HEK293 (cell line): ENCODE measurements at regions not wholly inside any gene's neighbourhood (a gene's known extent, or its start where the extent isn't known, plus 50 kb on each side); places are given as distances from the start of the nearest gene placed in this dataset.
A peak's percentile ranks its signal among the peaks of the same experiment; 100 is the strongest.

Experiments used
- GLIS2 ChIP-seq: fragments of 450-650 bp; formaldehyde crosslinking; IDR thresholded peaks from 2 replicates; pipeline ENCODE4 v1.5.1; 2016; ENCODE audit warnings: missing biosample characterization, missing genetic modification characterization
- HOXD13 ChIP-seq: sonication (generic); formaldehyde crosslinking; IDR thresholded peaks from 2 replicates; pipeline ENCODE4 v1.8.0; 2022; ENCODE audit warnings: missing genetic modification reagents, borderline replicate concordance
- RBAK ChIP-seq: fragments of 450-650 bp; formaldehyde crosslinking; IDR thresholded peaks from 2 replicates; pipeline ENCODE4 v1.5.1; 2016; ENCODE audit warnings: missing biosample characterization, missing genetic modification characterization
- SCRT2 ChIP-seq: fragments of 450-650 bp; formaldehyde crosslinking; IDR thresholded peaks from 2 replicates; pipeline ENCODE4 v1.5.1; 2016; ENCODE audit warnings: missing biosample characterization, missing genetic modification characterization
- SETDB1 ChIP-seq: IDR thresholded peaks from one replicate; pipeline ENCODE4 v1.6.1; 2017; ENCODE audit warnings: mild to moderate bottlenecking, low read length, moderate library complexity, mixed read lengths; ENCODE audit not compliant: insufficient read length
- TCF7L2 ChIP-seq: IDR thresholded peaks from 2 replicates; pipeline ENCODE4 v1.6.1; 2011; ENCODE audit warnings: low read depth, mild to moderate bottlenecking, inconsistent platforms, low read length, moderate library complexity, borderline replicate concordance
- ZBTB48 ChIP-seq: fragments of 450-650 bp; formaldehyde crosslinking; IDR thresholded peaks from 2 replicates; pipeline ENCODE4 v1.5.1; 2016; ENCODE audit warnings: missing biosample characterization, missing genetic modification characterization
- ZBTB49 ChIP-seq: fragments of 450-650 bp; formaldehyde crosslinking; IDR thresholded peaks from 2 replicates; pipeline ENCODE4 v1.5.1; 2016; ENCODE audit warnings: missing biosample characterization, missing genetic modification characterization, low read depth
- ZEB2 ChIP-seq: fragments of 450-650 bp; formaldehyde crosslinking; IDR thresholded peaks from 2 replicates; pipeline ENCODE4 v1.5.1; 2016; ENCODE audit warnings: missing biosample characterization, missing genetic modification characterization
- ZFP37 ChIP-seq: fragments of 450-650 bp; formaldehyde crosslinking; IDR thresholded peaks from 2 replicates; pipeline ENCODE4 v1.5.1; 2016; ENCODE audit warnings: missing biosample characterization, missing genetic modification characterization
- ZFP41 ChIP-seq: fragments of 450-650 bp; formaldehyde crosslinking; IDR thresholded peaks from 2 replicates; pipeline ENCODE4 v1.5.1; 2016; ENCODE audit warnings: missing biosample characterization, missing genetic modification characterization, borderline replicate concordance
- ZIC2 ChIP-seq: fragments of 450-650 bp; formaldehyde crosslinking; IDR thresholded peaks from 2 replicates; pipeline ENCODE4 v1.5.1; 2016; ENCODE audit warnings: missing biosample characterization, missing genetic modification characterization
- ZNF112 ChIP-seq: fragments of 450-650 bp; formaldehyde crosslinking; IDR thresholded peaks from 2 replicates; pipeline ENCODE4 v1.5.0; 2017; ENCODE audit warnings: missing biosample characterization, missing genetic modification characterization
- ZNF114 ChIP-seq: fragments of 450-650 bp; formaldehyde crosslinking; IDR thresholded peaks from 2 replicates; pipeline ENCODE4 v1.5.0; 2017; ENCODE audit warnings: missing biosample characterization, missing genetic modification characterization
- ZNF133 ChIP-seq: fragments of 450-650 bp; formaldehyde crosslinking; IDR thresholded peaks from 2 replicates; pipeline ENCODE4 v1.5.1; 2016; ENCODE audit warnings: missing biosample characterization, missing genetic modification characterization
- ZNF146 ChIP-seq: fragments of 450-650 bp; formaldehyde crosslinking; IDR thresholded peaks from 2 replicates; pipeline ENCODE4 v1.5.1; 2016; ENCODE audit warnings: missing biosample characterization, missing genetic modification characterization
- ZNF148 ChIP-seq: fragments of 450-650 bp; formaldehyde crosslinking; IDR thresholded peaks from 2 replicates; pipeline ENCODE4 v1.5.0; 2017; ENCODE audit warnings: missing biosample characterization, missing genetic modification characterization, borderline replicate concordance
- ZNF174 ChIP-seq: fragments of 450-650 bp; formaldehyde crosslinking; IDR thresholded peaks from 2 replicates; pipeline ENCODE4 v1.5.0; 2017; ENCODE audit warnings: missing biosample characterization, mild to moderate bottlenecking, missing genetic modification characterization
- ZNF202 ChIP-seq: fragments of 450-650 bp; formaldehyde crosslinking; IDR thresholded peaks from 2 replicates; pipeline ENCODE4 v1.5.1; 2016; ENCODE audit warnings: missing biosample characterization, missing genetic modification characterization, borderline replicate concordance
- ZNF416 ChIP-seq: fragments of 450-650 bp; formaldehyde crosslinking; IDR thresholded peaks from 2 replicates; pipeline ENCODE4 v1.5.1; 2016; ENCODE audit warnings: missing biosample characterization, missing genetic modification characterization
- ZNF473 ChIP-seq: fragments of 450-650 bp; formaldehyde crosslinking; IDR thresholded peaks from 2 replicates; pipeline ENCODE4 v1.5.1; 2017; ENCODE audit warnings: missing biosample characterization, missing genetic modification characterization
- ZNF549 ChIP-seq: fragments of 450-650 bp; IDR thresholded peaks from 2 replicates; pipeline ENCODE4 v1.5.1; 2018; ENCODE audit warnings: missing biosample characterization, missing genetic modification characterization, mild to moderate bottlenecking, inconsistent platforms, moderate library complexity
- ZNF555 ChIP-seq: fragments of 450-650 bp; formaldehyde crosslinking; conservative IDR thresholded peaks from 2 replicates; pipeline ENCODE4 v1.5.1; 2017; ENCODE audit warnings: missing biosample characterization, mild to moderate bottlenecking, missing genetic modification characterization, inconsistent platforms
- ZNF660 ChIP-seq: fragments of 450-650 bp; IDR thresholded peaks from 2 replicates; pipeline ENCODE4 v1.5.1; 2018; ENCODE audit warnings: missing biosample characterization, mild to moderate bottlenecking, missing genetic modification characterization
- ZNF670 ChIP-seq: fragments of 450-650 bp; formaldehyde crosslinking; IDR thresholded peaks from 2 replicates; pipeline ENCODE4 v1.5.1; 2016; ENCODE audit warnings: missing biosample characterization, missing genetic modification characterization, low read depth
- TF ChIP-seq, protein P1 (sequence below): fragments of 450-650 bp; IDR thresholded peaks from 2 replicates; pipeline ENCODE4 v1.5.1; 2018; ENCODE audit warnings: missing biosample characterization, missing genetic modification characterization
- TF ChIP-seq, protein P2 (sequence below): fragments of 450-650 bp; formaldehyde crosslinking; IDR thresholded peaks from 2 replicates; pipeline ENCODE4 v1.5.1; 2016; ENCODE audit warnings: missing biosample characterization, missing genetic modification characterization
- TF ChIP-seq, protein P3 (sequence below): IDR thresholded peaks from 2 replicates; pipeline ENCODE4 v1.6.1; 2011; ENCODE audit warnings: mild to moderate bottlenecking, low read depth, low read length, borderline replicate concordance
- TF ChIP-seq, protein P4 (sequence below): fragments of 450-650 bp; formaldehyde crosslinking; IDR thresholded peaks from 2 replicates; pipeline ENCODE4 v1.5.1; 2017; ENCODE audit warnings: missing biosample characterization, missing genetic modification characterization
- TF ChIP-seq, protein P5 (sequence below): fragments of 450-650 bp; formaldehyde crosslinking; IDR thresholded peaks from 2 replicates; pipeline ENCODE4 v1.5.1; 2016; ENCODE audit warnings: missing biosample characterization, missing genetic modification characterization

- no peak for TF ChIP-seq ZNF114 (tag by site-specific recombination)
- TF ChIP-seq SETDB1: no peak
- TF ChIP-seq ZBTB49: no peak
- peak; percentile 43; the same call in 1 of the 2 replicates for TF ChIP-seq TCF7L2
- TF ChIP-seq ZNF555 (tag by site-specific recombination): no peak
- no peak for TF ChIP-seq ZNF549
- no peak for TF ChIP-seq ZNF416 (tag by site-specific recombination)
- TF ChIP-seq RBAK (tag by site-specific recombination): no peak
- no peak for TF ChIP-seq ZNF202 (tag by site-specific recombination)
- no peak for TF ChIP-seq ZNF473
- TF ChIP-seq, protein P1, sequence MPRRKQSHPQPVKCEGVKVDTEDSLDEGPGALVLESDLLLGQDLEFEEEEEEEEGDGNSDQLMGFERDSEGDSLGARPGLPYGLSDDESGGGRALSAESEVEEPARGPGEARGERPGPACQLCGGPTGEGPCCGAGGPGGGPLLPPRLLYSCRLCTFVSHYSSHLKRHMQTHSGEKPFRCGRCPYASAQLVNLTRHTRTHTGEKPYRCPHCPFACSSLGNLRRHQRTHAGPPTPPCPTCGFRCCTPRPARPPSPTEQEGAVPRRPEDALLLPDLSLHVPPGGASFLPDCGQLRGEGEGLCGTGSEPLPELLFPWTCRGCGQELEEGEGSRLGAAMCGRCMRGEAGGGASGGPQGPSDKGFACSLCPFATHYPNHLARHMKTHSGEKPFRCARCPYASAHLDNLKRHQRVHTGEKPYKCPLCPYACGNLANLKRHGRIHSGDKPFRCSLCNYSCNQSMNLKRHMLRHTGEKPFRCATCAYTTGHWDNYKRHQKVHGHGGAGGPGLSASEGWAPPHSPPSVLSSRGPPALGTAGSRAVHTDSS: no peak
- no peak for TF ChIP-seq ZNF146 (tag by site-specific recombination)
- no peak for TF ChIP-seq ZNF174 (tag by site-specific recombination)
- TF ChIP-seq ZNF112 (tag by site-specific recombination): no peak
- TF ChIP-seq ZNF148 (tag by site-specific recombination): no peak
- TF ChIP-seq ZBTB48: no peak
- TF ChIP-seq, protein P2, sequence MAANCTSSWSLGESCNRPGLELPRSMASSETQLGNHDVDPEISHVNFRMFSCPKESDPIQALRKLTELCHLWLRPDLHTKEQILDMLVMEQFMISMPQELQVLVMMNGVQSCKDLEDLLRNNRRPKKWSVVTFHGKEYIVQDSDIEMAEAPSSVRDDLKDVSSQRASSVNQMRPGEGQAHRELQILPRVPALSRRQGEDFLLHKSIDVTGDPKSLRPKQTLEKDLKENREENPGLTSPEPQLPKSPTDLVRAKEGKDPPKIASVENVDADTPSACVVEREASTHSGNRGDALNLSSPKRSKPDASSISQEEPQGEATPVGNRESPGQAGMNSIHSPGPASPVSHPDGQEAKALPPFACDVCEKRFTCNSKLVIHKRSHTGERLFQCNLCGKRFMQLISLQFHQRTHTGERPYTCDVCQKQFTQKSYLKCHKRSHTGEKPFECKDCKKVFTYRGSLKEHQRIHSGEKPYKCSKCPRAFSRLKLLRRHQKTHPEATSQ (tag by site-specific recombination): no peak
- TF ChIP-seq, protein P3, sequence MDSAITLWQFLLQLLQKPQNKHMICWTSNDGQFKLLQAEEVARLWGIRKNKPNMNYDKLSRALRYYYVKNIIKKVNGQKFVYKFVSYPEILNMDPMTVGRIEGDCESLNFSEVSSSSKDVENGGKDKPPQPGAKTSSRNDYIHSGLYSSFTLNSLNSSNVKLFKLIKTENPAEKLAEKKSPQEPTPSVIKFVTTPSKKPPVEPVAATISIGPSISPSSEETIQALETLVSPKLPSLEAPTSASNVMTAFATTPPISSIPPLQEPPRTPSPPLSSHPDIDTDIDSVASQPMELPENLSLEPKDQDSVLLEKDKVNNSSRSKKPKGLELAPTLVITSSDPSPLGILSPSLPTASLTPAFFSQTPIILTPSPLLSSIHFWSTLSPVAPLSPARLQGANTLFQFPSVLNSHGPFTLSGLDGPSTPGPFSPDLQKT: no peak
- no peak for TF ChIP-seq ZNF670
- no peak for TF ChIP-seq ZNF133 (tag by site-specific recombination)
- no peak for TF ChIP-seq ZFP41 (tag by site-specific recombination)
- TF ChIP-seq ZIC2: peak; percentile 66
- no peak for TF ChIP-seq ZFP37 (tag by site-specific recombination)
- TF ChIP-seq, protein P4, sequence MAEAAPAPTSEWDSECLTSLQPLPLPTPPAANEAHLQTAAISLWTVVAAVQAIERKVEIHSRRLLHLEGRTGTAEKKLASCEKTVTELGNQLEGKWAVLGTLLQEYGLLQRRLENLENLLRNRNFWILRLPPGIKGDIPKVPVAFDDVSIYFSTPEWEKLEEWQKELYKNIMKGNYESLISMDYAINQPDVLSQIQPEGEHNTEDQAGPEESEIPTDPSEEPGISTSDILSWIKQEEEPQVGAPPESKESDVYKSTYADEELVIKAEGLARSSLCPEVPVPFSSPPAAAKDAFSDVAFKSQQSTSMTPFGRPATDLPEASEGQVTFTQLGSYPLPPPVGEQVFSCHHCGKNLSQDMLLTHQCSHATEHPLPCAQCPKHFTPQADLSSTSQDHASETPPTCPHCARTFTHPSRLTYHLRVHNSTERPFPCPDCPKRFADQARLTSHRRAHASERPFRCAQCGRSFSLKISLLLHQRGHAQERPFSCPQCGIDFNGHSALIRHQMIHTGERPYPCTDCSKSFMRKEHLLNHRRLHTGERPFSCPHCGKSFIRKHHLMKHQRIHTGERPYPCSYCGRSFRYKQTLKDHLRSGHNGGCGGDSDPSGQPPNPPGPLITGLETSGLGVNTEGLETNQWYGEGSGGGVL (tag by site-specific recombination): no peak
- TF ChIP-seq GLIS2: no peak
- TF ChIP-seq ZNF660 (tag by site-specific recombination): peak; percentile 49; the same call in 1 of the 2 replicates
- TF ChIP-seq ZEB2 (tag by site-specific recombination): peak; percentile 84; the same call in 1 of the 2 replicates
- TF ChIP-seq HOXD13: peak; percentile 91
- TF ChIP-seq, protein P5, sequence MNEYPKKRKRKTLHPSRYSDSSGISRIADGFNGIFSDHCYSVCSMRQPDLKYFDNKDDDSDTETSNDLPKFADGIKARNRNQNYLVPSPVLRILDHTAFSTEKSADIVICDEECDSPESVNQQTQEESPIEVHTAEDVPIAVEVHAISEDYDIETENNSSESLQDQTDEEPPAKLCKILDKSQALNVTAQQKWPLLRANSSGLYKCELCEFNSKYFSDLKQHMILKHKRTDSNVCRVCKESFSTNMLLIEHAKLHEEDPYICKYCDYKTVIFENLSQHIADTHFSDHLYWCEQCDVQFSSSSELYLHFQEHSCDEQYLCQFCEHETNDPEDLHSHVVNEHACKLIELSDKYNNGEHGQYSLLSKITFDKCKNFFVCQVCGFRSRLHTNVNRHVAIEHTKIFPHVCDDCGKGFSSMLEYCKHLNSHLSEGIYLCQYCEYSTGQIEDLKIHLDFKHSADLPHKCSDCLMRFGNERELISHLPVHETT (tag by site-specific recombination): no peak
- peak; percentile 71 for TF ChIP-seq SCRT2 (tag by site-specific recombination)
These were observed 126.0 kb upstream of the MTNR1B start (continued) for GRCh38 chr11:92843455-92843854.
